ENCODE measurements at regions not wholly inside any gene's neighbourhood (a gene's known extent, or its start where the extent isn't known, plus 50 kb on each side); places are given as distances from the start of the nearest gene placed in this dataset.
"Not testable (repeated sequence)": the region's sequence is repeated elsewhere in the genome, so short reads cannot be mapped to it uniquely, and the experiment has no call there.

DNA sequence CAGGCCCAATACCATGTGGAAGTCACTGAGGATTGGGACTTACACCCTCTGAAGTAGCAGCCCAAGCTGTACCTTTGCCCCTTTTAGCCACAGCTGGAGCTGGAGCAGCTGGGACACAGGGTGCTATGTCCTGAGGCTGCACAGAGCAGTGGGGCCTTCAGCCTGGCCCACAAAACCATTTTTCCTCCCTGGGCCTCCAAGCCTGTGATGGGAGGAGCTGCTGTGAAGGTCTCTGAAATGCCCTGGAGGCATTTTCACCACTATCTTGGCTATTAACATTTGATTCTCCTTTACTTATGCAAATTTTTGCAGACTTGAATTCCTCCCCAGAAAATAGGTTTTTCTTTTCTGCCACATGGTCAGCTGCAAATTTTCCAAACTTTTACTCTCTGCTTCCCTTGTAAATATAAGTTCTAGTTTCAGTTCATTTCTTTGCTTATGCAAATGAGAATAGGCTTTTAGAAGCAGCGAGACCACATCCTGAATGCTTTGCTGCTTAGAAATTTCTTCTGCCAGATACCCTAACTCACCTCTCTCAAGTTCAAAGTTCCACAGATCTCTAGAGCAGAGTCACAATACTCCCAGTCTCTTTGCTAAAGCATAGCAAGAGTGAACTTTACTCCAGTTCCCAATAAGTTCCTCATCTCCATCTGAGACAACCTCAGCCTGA, 213.8 kb upstream of the MGAT5 start:
- no peak for DNase-seq

DNA sequence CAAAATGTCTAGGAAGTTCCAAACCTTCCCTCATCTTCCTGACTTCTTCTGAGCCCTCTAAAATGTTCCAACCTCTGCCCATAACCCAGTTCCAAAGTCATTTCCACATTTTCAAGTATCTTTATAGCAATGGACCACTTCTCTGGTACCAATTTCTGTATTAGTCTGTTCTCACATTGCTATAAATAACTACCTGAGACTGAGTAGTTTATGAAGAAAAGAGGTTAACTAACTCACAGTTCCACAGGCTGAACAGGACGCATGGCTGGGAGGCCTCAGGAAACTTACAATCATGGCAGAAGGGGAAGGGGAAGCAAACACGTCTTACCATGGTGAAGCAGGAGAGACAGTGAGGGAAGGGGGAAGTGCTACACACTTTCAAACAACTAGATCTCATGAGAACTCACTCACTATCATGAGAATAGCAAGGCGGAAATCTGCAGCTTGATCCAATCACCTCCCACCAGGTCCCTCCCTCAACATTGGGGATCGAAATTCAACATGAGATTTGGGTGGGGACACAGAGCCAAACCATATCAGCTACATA, 213.2 kb upstream of the MGAT5 start:
- not testable (repeated sequence) for DNase-seq

DNA sequence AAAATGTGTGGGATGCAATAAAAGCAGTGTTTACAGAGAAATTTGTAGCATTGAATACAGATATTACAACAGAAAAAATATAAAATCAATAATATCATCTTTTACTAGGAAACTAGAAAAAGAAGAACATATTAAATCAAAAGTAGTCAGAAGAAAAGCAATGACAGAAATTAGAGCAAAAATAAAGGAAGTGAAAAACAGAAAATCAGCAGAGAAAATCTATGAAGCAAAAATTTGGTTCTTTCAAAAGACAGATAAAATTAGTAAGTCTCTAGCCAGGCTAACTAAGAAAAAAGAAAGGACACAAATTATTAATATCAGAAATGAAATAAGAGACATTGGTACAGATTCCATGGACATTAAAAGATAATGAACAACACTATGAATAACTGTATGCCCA, 212.0 kb upstream of the MGAT5 start:
- no peak for DNase-seq

GRCh38 chr2:134043028-134043427, 210.8 kb upstream of the MGAT5 start:
- DNase-seq = not testable (repeated sequence)

GRCh38 chr2:134052173-134052572, 201.7 kb upstream of the MGAT5 start:
- DNase-seq = no peak

DNA sequence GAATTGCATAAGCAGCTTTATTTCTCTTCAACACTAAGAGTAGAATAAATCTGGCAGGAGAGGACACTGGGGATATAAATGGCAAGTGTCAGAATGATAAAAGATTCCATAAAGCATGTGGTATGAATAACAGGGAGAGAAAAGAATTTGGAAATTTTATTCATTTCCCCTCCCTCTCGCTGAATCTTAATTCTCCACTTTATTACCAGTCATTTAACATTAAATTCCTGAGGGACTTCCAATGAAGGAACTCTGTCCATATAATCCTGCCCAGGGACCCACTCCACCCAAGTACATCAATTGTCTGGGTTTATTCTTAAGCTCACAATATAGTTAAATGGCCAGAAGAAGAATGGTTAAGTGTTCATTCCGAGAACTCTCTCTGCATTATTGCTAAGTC, 197.7 kb upstream of the MGAT5 start:
- DNase-seq = no peak

- DNase-seq = not testable (repeated sequence)
Measured at GRCh38 chr2:134061066-134061465, 192.8 kb upstream of the MGAT5 start.

DNA sequence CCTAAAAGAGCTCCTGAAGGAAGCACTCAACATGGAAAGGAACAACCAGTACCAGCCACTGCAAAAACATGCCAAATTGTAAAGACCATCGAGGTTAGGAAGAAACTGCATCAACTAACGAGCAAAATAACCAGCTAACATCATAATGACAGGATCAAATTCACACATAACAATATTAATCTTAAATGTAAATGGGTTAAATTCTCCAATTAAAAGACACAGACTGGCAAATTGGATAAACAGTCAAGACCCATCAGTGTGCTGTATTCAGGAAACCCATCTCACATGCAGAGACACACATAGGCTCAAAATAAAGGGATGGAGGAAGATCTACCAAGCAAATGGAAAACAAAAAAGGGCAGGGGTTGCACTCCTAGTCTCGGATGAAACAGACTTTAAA, 191.6 kb upstream of the MGAT5 start:
- DNase-seq = not testable (repeated sequence)

DNA sequence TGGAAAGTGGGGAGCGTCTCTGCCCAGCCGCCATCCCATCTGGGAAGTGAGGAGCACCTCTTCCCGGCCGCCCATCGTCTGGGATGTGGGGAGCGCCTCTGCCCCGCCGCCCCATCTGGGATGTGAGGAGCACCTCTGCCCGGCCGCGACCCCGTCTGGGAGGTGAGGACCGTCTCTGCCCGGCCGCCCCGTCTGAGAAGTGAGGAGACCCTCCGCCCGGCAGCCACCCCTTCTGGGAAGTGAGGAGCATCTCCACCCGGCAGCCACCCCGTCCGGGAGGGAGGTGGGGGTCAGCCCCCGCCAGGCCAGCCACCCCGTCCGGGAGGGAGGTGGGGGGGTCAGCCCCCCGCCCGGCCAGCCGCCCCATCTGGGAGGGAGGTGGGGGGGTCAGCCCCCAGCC, 190.0 kb upstream of the MGAT5 start:
- not testable (repeated sequence) for DNase-seq

DNA sequence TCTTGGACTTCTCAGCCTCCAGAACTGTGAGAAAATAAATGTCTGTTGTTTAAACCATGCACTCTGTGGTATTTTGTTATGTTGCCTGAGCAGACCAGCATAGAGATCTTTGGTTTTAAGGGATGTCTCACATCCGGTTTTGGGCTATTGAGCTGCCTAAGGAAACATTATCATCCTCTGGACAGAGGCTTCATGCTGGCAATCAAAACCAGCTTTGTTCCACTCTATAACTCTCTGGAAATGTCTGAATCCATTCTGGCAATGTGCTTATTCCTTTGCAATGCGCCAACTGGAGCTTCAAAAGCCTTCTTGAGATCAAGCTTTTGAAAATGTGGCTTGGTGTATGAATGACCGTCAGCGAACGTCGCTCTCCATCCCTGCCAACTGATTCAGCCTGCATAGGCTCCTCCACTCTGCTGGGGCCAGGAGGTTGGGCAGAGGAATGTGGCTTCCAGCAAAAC, 183.6 kb upstream of the MGAT5 start:
- no peak for DNase-seq

DNA sequence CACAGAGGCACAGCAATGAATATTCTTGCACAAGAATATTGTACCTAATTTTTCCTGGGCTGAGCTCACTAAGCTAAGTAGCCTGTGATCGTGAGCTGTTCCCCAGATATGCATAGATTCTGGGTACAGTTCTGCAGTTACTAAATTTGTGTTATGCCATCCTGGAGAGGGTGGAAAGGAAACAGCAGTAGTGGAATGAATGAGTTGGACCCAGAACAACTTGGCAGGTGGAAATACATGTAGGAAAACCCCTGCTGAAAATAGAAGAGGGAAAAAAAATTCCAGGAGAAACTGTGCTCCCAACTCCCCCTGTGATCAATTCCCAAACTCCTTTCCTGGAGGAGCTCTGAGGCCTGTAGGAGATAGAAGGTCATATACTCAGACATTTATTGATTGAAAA, 181.5 kb upstream of the MGAT5 start:
- DNase-seq = no peak

DNA sequence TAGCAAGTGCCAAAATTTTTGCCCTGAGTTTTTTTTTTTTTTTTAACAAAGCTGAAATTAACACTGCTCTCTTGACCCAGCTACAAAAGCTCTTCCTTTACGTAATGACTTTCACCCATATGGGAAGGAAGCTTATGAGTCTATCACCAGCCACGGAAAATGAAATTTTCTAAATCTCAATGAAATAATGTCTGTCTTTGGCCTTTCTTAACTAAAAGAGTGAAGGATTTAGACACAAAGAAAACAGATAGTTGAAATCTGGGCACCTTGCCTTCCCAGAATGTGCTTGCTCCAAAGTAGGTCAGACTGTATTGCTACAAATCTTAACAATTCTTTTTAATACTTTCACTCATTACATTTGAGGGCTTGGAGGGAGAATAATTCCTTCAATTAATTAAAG, 180.8 kb upstream of the MGAT5 start:
- DNase-seq = no peak

DNA sequence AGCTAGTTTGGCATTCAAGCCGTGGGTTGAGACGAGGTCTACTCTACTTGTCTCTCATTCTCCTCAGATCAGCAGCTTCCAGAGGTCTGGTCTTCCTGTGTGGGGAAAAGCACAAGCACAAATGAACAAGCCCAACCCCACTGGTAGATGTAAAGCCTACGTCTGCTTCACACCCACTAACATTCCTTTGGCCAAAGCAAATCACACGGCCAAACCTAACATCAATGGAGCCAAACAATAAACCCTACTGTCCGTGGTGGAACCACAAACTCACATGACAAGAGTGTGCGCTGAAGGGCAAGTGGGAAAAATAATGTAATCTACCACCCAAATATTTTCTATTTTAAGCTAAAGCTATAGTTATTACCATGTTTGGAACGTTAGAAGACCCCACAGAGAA, 179.3 kb upstream of the MGAT5 start:
- no peak for DNase-seq

DNA sequence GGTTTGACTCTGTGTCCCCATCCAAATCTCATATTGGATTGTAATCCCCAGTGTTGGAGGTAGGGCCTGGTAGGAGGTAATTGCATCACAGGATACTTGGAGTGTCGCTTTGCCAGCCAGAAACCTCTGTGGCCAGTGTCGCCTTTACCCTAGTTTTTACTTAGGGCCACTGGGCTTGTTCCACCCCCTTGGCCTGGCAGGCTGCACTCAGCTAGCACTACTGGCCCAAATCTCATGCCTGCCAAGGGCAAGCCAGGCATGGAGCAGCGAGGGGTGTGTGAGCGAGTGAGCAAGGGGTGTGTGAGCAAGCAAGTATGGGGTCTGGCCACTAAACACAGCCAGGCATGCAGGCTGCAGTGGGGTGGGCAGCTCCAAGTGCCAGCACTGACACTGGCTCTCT, 178.7 kb upstream of the MGAT5 start:
- no peak for DNase-seq

DNA sequence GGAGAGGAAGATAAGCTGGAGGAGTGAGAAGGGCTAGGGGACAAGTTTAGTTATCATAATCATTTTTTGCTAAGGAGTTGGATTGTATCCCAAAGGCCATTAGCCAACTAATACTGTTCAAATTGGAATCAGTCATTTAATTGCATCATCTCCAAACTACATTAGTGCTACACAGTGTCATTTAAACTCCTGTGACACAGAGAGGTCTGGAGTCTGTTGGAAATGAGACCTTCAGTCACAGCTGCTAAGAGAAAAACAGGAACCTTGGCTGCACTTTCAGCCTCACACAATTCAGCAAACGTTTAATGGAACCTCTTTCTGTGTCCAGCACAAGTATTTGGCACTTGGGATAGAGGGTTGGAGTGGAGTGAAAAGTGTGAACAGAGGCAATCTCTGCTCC, 175.5 kb upstream of the MGAT5 start:
- DNase-seq = no peak

DNA sequence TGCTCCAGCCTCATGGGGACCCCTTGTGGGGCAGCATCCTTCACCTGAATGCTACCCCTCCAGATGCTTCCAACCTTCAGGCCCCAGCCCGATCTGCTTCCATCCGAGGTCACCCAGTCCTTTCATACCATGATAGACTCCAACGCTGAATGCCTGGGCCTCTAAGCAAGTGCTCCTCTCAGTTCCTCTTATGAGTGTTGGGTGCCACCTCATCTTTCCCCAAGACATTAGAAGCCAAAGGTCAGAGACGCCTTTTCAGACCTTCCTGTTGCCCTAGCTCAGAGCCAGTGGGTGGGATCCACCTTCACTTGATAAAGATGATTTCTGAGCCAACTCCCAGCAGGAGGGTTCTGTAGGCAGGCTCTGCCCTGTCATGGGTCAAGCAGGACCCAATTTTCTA, 174.5 kb upstream of the MGAT5 start:
- no peak for DNase-seq

DNA sequence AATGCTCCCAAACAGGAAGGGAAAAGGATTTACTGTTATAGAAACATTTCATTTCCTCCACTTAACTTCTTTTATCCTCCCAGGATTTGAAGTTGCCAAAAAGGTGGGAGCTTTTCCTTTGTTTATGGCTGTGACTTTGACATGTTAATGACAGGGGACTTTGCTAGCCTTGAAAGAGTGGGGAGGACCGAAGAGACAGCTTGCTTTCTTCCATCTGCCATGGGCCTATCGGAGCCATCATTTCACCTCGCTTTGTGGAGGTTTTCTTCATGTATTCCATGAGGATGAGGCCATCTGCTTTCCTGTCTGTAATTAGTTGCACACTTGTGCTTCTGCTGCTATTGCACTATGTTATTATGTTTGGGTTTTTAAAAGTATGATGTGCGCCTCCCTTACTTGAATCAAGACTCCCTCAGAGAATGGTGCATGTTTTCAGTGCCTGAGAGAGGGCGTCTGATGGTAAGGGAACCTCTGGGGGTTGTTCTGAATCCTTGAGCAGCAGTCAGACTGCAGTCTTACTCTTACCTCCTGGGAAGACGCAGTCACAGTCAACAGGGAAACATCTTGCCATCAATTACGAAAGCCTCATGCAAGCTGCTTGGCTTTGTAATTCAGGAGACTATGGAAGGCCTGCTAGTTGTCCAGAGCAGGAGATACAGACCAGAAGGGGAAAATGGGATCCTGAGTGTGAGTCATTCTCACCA, 173.3 kb upstream of the MGAT5 start:
- no peak for DNase-seq

GRCh38 chr2:134081238-134081938, 172.5 kb upstream of the MGAT5 start:
- no peak for DNase-seq

DNA sequence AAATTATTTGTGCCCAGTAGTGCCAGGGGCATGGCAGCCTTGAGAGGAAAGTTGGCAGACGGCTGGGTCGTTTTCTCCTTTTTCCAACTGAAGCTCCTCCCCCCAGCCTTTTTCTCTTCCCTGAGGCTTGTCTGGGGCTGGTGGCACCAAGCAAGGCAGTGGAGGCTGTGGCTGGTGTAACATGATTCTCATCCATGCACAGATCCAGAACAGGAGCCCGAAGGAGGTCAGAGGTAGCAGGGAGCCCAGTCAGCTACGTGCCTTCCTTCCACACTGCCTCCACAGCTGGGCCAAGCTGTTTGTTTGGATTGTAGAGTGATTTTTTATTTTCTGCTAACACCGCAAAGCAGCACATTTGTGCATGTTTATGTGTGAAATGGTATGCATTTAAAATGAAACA, 170.3 kb upstream of the MGAT5 start:
- no peak for DNase-seq

- DNase-seq = no peak
Measured at GRCh38 chr2:134086594-134087219, 167.2 kb upstream of the MGAT5 start.

DNA sequence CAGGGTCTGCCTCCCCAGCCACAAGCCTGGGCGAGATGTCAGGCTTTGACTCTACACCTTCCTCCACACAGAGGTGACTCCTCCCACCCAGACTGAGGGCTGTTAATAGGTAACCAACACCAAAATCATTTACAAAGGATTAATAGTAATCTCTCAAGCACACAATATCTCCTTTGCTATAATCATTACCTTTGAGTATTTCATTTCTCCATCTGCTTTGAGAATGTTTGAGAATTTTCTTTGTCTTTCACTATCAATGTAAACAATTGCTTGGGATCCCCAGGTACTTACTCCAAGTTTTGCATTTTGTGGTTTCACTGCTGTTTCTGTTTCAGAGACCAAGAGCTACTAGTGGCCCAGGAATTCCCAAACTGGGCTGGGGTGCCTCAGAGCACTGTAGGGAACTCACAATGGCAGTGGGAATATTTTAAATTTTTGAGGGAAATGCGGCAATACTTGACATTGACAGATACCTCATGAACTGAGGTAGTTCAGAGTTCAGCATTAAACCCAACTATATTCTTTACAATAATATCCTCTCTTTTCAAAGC, 166.4 kb upstream of the MGAT5 start:
- DNase-seq = no peak

- no peak for DNase-seq
Measured at GRCh38 chr2:134089454-134089853, 164.4 kb upstream of the MGAT5 start.

GRCh38 chr2:134097740-134098139, 156.1 kb upstream of the MGAT5 start:
- DNase-seq = no peak

Data from NCI-H2081 (cell line).